Thoracic aorta (tissue), 2 donors: ENCODE measurements at regions not wholly inside any gene's neighbourhood (a gene's known extent, or its start where the extent isn't known, plus 50 kb on each side); places are given as distances from the start of the nearest gene placed in this dataset.
A peak's percentile ranks its signal among the peaks of the same experiment; 100 is the strongest.
"Not testable (repeated sequence)": the region's sequence is repeated elsewhere in the genome, so short reads cannot be mapped to it uniquely, and the experiment has no call there.

ENCODE experiments used
- ATAC-seq: fragments of 150-250 bp; one replicate; pipeline ENCODE4 v1.8.0; 2017; ENCODE audit warnings: low read depth; ENCODE audit not compliant: insufficient number of reproducible peaks, low FRiP score
- DNase-seq: peaks from one replicate; pipeline ENCODE4 v3.0.0-alpha.2; 2020; ENCODE audit warnings: low spot score
- H3K27ac ChIP-seq, 2 donors: fragments of 200-600 bp; sonication (generic); 1 replicate in 1 of 2; 2 replicates in 1 of 2; pipeline ENCODE4 v1.5.1; 2016; ENCODE audit warnings: mild to moderate bottlenecking in 2 of 2, moderate library complexity in 2 of 2
- H3K27me3 ChIP-seq: fragments of 200-600 bp; sonication (generic); replicated peaks from 2 replicates; pipeline ENCODE4 v1.6.0; 2016; ENCODE audit warnings: mild to moderate bottlenecking; ENCODE audit not compliant: insufficient read depth
- H3K36me3 ChIP-seq: fragments of 200-600 bp; sonication (generic); one replicate; pipeline ENCODE4 v1.5.1; 2016
- H3K4me1 ChIP-seq, 2 donors: fragments of 200-600 bp; sonication (generic); 1 replicate in 1 of 2; 2 replicates in 1 of 2; pipeline versions ENCODE4 v1.5.1 to v1.6.0; 2016; ENCODE audit warnings: low read depth in 2 of 2, mild to moderate bottlenecking in 1 of 2; ENCODE audit not compliant: control insufficient read depth in 1 of 2
- H3K4me3 ChIP-seq: fragments of 200-600 bp; sonication (generic); 2 replicates; pipeline ENCODE4 v1.5.1; 2016; ENCODE audit warnings: mild to moderate bottlenecking
- H3K9me3 ChIP-seq: fragments of 200-600 bp; sonication (generic); 2 replicates; pipeline ENCODE4 v1.5.1; 2016
- TF ChIP-seq, protein P1 (sequence below): fragments of 200-600 bp; sonication (generic); IDR thresholded peaks from one replicate; pipeline ENCODE4 v1.5.1; 2019; ENCODE audit warnings: antibody characterized with exemption

DNA sequence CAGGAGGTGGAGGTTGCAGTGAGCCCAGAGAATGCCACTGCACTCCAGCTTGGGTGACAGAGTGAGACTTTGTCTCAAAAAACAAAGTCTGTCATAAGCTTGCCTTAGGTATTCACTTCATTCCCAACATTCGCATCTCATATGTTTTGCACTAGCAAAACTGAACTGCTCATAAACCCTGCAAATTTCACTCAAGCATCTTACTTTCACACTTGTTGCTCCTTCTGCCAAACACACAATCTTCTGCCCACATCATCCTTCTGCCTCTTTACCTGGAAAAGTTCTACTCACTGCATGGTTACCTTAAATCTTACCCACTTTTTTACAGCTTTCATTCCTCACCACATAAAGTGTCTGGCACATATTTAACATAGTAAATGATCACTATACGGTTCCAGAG is 152.5 kb downstream of the USP22 start:
- no peak for ATAC-seq
- Histone ChIP-seq H3K4me3 (no peak overlapping the region), H3K27ac (no peak overlapping the region), H3K4me1 (no peaks in the 10 kb centered on the region), H3K36me3 (no peaks in the 10 kb centered on the region), H3K9me3 (no peaks in the 10 kb centered on the region), H3K27me3 (no peaks in the 10 kb centered on the region)
- DNase-seq = no peak
- TF ChIP-seq, protein P1, sequence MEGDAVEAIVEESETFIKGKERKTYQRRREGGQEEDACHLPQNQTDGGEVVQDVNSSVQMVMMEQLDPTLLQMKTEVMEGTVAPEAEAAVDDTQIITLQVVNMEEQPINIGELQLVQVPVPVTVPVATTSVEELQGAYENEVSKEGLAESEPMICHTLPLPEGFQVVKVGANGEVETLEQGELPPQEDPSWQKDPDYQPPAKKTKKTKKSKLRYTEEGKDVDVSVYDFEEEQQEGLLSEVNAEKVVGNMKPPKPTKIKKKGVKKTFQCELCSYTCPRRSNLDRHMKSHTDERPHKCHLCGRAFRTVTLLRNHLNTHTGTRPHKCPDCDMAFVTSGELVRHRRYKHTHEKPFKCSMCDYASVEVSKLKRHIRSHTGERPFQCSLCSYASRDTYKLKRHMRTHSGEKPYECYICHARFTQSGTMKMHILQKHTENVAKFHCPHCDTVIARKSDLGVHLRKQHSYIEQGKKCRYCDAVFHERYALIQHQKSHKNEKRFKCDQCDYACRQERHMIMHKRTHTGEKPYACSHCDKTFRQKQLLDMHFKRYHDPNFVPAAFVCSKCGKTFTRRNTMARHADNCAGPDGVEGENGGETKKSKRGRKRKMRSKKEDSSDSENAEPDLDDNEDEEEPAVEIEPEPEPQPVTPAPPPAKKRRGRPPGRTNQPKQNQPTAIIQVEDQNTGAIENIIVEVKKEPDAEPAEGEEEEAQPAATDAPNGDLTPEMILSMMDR = no peak

DNA sequence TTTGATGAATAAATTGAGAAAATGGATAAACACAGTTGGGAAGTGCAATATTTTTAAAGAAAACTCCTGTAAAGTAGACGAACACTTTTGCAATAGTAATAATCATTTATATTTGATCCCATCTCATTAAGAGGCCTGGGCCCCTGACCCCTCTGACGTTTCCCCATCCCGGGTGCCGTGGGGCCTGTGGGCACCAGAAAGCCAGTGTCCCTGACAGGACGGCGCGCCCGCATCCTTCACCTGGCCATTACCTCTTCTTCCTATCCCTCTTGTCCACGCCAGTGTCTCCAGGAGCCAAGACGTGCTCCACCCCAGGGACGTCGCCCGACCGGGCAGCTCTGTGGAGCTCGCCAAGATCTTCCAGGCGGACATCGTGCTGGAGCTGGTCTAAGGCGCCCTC is 147.4 kb downstream of the USP22 start:
- not testable (repeated sequence) for H3K9me3 ChIP-seq, H3K4me3 ChIP-seq, DNase-seq, H3K27ac ChIP-seq, H3K27me3 ChIP-seq, H3K4me1 ChIP-seq, H3K36me3 ChIP-seq, ATAC-seq

DNA sequence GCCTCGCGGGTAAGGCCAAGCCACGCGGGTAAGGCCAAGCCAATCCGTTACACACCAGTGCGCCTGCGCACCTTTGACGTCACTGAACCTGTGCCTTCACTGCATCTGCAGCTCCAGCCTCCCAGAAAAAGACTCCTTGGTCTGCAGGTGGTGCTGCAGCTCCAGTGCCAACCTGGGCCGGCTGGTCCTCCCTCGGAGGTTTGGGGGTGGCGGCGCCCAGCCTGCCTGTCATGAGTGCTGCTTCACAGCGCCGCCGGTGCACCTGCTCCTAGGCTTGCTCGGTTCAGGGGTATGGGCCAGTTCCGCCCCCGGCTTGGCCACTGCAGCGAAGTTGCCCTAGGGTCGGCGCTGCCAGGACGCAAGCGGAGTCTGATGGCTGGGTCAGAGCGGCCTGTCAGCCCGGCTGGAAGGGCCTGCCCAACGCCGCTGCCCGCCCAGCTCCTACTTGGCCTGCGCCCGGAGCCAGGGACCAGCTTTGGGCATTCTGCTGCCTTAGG is 146.6 kb downstream of the USP22 start:
- no peaks in the 10 kb centered on the region for H3K9me3 ChIP-seq
- H3K4me1 ChIP-seq = no peaks in the 10 kb centered on the region
- TF ChIP-seq, protein P1 = no peak
- no peaks in the 10 kb centered on the region for H3K27me3 ChIP-seq
- H3K4me3 ChIP-seq = no peak overlapping the region
- H3K36me3 ChIP-seq = no peaks in the 10 kb centered on the region
- no peak for ATAC-seq
- H3K27ac ChIP-seq = no peak overlapping the region
- no peak for DNase-seq

DNA sequence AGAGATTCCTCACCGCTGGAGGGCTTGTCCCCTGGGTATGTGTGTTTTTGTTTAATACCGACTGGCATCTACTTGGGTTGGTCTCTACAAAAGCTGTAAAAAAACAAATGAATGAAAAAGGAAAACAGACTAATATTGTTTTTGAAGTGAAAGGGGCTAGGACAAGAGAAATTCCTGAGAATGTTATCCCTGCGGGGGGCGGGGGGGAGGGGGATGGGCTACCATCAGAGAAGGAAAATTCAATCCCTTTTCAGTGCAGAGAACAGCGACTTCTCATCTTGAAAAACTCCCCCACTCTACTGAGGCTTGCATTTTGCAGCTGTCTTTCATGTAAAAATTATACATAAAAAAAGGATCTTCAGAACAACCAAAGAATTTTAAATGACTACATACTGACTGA is 144.1 kb downstream of the USP22 start:
- not testable (repeated sequence) for H3K27ac ChIP-seq, H3K4me1 ChIP-seq, H3K36me3 ChIP-seq, H3K4me3 ChIP-seq, ATAC-seq, H3K9me3 ChIP-seq, DNase-seq, H3K27me3 ChIP-seq

DNA sequence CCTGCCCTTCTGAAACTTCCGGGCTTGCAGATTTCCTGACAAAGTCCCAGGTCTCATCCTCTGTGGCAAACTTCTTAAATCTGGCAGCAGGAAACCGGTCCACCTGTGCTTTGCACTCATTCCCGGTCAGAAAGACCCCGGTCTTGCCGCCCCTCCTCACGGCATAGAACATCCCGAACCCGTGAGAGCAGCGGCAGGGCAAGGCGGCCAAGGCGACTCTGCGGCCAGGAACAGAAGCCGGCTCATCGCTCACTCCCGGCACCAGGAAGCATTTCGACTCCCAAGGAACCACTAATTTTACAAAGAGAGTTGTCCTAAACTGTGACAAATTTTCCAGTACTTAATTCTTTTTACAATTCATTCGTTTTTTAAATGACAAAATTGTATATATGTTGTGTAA is 140.3 kb downstream of the USP22 start:
- DNase-seq, ATAC-seq, H3K27ac ChIP-seq, H3K4me1 ChIP-seq, H3K9me3 ChIP-seq, H3K27me3 ChIP-seq, H3K4me3 ChIP-seq, H3K36me3 ChIP-seq: not testable (repeated sequence)

GRCh38 chr17:20903549-20903948 is 139.3 kb downstream of the USP22 start:
- not testable (repeated sequence) for H3K4me1 ChIP-seq, H3K27ac ChIP-seq, DNase-seq, H3K27me3 ChIP-seq, H3K4me3 ChIP-seq, H3K9me3 ChIP-seq, H3K36me3 ChIP-seq, ATAC-seq

DNA sequence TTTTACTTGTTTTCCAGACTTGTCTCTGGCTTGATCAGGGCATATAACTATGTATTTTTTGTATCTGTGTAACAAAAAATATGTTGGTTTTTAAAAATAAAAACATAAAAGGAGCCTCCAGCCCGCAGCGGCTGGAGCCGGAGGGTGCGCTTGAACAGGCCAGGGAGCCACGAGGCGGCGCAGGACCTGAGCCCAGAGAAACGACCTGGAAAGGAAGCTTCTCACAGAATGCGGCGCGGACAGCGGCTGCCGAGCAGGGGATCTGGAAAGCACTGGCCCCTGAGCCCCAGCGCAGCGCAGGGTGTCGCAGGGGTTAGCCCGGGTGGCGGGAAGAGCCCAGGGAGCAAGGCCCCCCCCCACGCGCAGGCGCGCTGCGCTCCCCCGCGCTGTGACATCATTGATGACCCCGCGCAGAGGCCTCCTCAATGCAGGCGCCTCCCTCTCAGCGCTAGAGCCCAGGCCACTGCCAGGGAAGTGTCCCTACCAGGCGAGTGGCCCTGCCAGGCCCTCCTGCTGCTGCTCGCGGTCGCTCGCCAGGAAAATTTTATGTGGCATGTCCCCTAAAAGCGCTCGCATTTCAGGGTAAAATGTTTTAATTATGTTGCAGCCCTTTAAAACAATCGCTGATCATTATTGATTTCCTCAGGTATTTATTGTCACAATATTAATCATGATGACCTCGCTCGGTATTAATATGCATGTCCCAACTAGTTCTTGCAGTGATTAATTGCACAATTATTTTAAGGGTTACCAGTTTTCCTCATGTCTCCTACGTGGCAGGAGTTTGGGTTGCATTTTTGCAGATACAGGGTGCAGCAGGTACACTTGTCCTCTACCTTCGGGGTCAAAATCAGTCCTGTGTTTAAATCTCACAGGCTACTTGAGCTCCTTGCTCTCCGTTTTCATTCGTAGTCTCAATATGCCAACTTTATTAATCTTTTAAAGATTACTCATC is 134.2 kb downstream of the USP22 start:
- no peaks in the 10 kb centered on the region for H3K36me3 ChIP-seq
- H3K4me1 ChIP-seq = peaks cover 3 to 6% of the 10 kb centered on the region in 2 donors
- peak overlapping the region; percentile 75 to 76 for H3K27ac ChIP-seq
- DNase-seq (peak; percentile 40), ATAC-seq (peak; percentile 85)
- no peaks in the 10 kb centered on the region for H3K27me3 ChIP-seq
- H3K4me3 ChIP-seq = peak overlapping the region; percentile 73
- TF ChIP-seq, protein P1 = peak; percentile 50
- H3K9me3 ChIP-seq = no peaks in the 10 kb centered on the region
